HFFc6 (cell line): ENCODE measurements at regions not wholly inside any gene's neighbourhood (a gene's known extent, or its start where the extent isn't known, plus 50 kb on each side); places are given as distances from the start of the nearest gene placed in this dataset.

Experiments
- DNase-seq: peaks from one replicate; pipeline ENCODE4 v3.0.0-alpha.2; 2018
- H3K27ac Mint-ChIP-seq: 2 replicates; pipeline ENCODE4 v1.8.0; 2020; ENCODE audit warnings: mild to moderate bottlenecking, mixed read lengths
- H3K27me3 Mint-ChIP-seq: 2 replicates; pipeline ENCODE4 v1.8.0; 2021; ENCODE audit warnings: mild to moderate bottlenecking, moderate library complexity, mixed read lengths; ENCODE audit not compliant: insufficient read depth
- H3K36me3 Mint-ChIP-seq: 2 replicates; pipeline ENCODE4 v1.8.0; 2021; ENCODE audit warnings: low read depth, mixed read lengths
- H3K4me1 Mint-ChIP-seq: 2 replicates; pipeline ENCODE4 v1.8.0; 2020; ENCODE audit warnings: low read depth, mixed read lengths
- H3K4me3 Mint-ChIP-seq: 2 replicates; pipeline ENCODE4 v1.8.0; 2020; ENCODE audit warnings: mild to moderate bottlenecking, moderate library complexity, mixed read lengths
- H3K9me3 Mint-ChIP-seq: 2 replicates; pipeline ENCODE4 v1.8.0; 2020; ENCODE audit warnings: mild to moderate bottlenecking, mixed read lengths
- TF ChIP-seq, protein P1 (sequence below): fragments of 200-600 bp; sonication (generic); IDR thresholded peaks from 2 replicates; pipeline ENCODE4 v1.5.0; 2021; ENCODE audit warnings: antibody characterized with exemption, mild to moderate bottlenecking

- TF ChIP-seq, protein P1, sequence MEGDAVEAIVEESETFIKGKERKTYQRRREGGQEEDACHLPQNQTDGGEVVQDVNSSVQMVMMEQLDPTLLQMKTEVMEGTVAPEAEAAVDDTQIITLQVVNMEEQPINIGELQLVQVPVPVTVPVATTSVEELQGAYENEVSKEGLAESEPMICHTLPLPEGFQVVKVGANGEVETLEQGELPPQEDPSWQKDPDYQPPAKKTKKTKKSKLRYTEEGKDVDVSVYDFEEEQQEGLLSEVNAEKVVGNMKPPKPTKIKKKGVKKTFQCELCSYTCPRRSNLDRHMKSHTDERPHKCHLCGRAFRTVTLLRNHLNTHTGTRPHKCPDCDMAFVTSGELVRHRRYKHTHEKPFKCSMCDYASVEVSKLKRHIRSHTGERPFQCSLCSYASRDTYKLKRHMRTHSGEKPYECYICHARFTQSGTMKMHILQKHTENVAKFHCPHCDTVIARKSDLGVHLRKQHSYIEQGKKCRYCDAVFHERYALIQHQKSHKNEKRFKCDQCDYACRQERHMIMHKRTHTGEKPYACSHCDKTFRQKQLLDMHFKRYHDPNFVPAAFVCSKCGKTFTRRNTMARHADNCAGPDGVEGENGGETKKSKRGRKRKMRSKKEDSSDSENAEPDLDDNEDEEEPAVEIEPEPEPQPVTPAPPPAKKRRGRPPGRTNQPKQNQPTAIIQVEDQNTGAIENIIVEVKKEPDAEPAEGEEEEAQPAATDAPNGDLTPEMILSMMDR, result no peak
- no peak overlapping the region for H3K27ac Mint-ChIP-seq
- peaks cover 4% of the 10 kb centered on the region; the same call in 1 of the 2 replicates for H3K27me3 Mint-ChIP-seq
- H3K4me3 Mint-ChIP-seq, result no peak overlapping the region
- H3K36me3 Mint-ChIP-seq, result no peaks in the 10 kb centered on the region
- H3K4me1 Mint-ChIP-seq, result no peaks in the 10 kb centered on the region
- H3K9me3 Mint-ChIP-seq, result peaks cover 4% of the 10 kb centered on the region; the same call in 1 of the 2 replicates
- no peak for DNase-seq
These were observed 241.6 kb downstream of the SUCLG1 start for GRCh38 chr2:84217456-84217855.

DNA sequence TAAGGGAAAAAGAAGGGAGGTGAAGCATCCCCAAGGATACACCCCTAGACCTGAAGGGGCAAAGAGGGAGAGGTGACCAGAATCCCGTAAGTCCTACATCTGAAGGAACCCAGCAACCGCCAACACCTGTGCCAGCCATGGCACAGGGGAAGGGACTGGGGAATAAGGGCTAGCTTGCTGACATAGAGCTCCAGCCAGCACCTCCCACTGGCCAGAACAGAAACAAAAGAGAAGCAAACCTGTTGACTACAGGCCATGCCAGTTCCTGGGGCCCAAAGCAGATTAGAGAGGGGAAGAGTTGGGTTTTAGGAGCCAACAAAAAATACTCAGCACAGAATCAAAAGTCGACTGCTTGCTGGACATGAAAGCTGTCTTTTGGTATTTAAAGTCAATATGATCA is 244.6 kb downstream of the SUCLG1 start:
- H3K4me3 Mint-ChIP-seq, result no peak overlapping the region
- H3K36me3 Mint-ChIP-seq, result no peaks in the 10 kb centered on the region
- H3K4me1 Mint-ChIP-seq, result no peaks in the 10 kb centered on the region
- no peaks in the 10 kb centered on the region; the same call in 1 of the 2 replicates for H3K9me3 Mint-ChIP-seq
- DNase-seq, result no peak
- TF ChIP-seq, protein P1, result no peak
- no peak overlapping the region for H3K27ac Mint-ChIP-seq
- no peaks in the 10 kb centered on the region for H3K27me3 Mint-ChIP-seq

- TF ChIP-seq, protein P1, result no peak
- H3K27me3 Mint-ChIP-seq, result no peaks in the 10 kb centered on the region
- H3K4me1 Mint-ChIP-seq, result no peaks in the 10 kb centered on the region
- DNase-seq, result no peak
- no peaks in the 10 kb centered on the region for H3K36me3 Mint-ChIP-seq
- H3K9me3 Mint-ChIP-seq, result peaks cover 8% of the 10 kb centered on the region
- H3K4me3 Mint-ChIP-seq, result no peak overlapping the region
- H3K27ac Mint-ChIP-seq, result no peak overlapping the region
These were observed 246.3 kb downstream of the SUCLG1 start for GRCh38 chr2:84212611-84213314.

GRCh38 chr2:84209941-84210340 is 249.1 kb downstream of the SUCLG1 start:
- Mint-ChIP-seq H3K27ac (no peak overlapping the region), H3K9me3 (peaks cover 9% of the 10 kb centered on the region), H3K27me3 (no peaks in the 10 kb centered on the region), H3K4me1 (no peaks in the 10 kb centered on the region), H3K4me3 (no peak overlapping the region), H3K36me3 (no peaks in the 10 kb centered on the region)
- DNase-seq, result no peak
- TF ChIP-seq, protein P1, result no peak

DNA sequence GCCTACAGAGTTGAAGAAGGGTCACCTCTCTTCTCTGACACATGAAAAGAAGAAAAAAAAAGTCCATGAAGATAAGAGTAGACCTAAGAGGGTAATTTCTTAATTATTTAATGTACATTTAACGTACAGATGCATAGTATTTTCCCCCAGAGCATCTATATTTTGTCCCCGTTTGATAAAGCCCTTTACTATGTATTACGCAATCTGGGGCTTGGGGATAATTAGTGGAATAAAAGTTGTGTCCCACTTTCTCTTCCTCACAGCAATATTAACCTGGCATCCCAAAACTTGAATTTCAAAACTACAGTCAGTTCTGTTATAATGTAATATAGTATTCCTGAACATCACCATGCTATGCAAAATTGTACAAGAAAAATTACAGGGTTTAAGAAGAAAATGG is 254.1 kb downstream of the SUCLG1 start:
- Mint-ChIP-seq H3K9me3 (peaks cover 20% of the 10 kb centered on the region), H3K36me3 (no peaks in the 10 kb centered on the region), H3K27me3 (no peaks in the 10 kb centered on the region; the same call in 1 of the 2 replicates), H3K4me3 (no peak overlapping the region), H3K4me1 (no peaks in the 10 kb centered on the region), H3K27ac (no peak overlapping the region)
- no peak for DNase-seq
- TF ChIP-seq, protein P1, result no peak
